BLaER1 treated with 17β-estradiol and CSF1 and Interleukin-3, amounts not matched to agents 10 nM and 100 nM (cell line): ENCODE measurements at regions not wholly inside any gene's neighbourhood (a gene's known extent, or its start where the extent isn't known, plus 50 kb on each side); places are given as distances from the start of the nearest gene placed in this dataset.

ENCODE experiments used
- H3K27ac ChIP-seq, 11 experiments: shearing (Covaris generic); formaldehyde crosslinking; 2 replicates each; pipeline ENCODE4 v1.8.1; 2022
- H3K27me3 ChIP-seq, 11 experiments: shearing (Covaris generic); formaldehyde crosslinking; 2 replicates each; pipeline ENCODE4 v1.8.1; 2022
- H3K36me3 ChIP-seq, 11 experiments: shearing (Covaris generic); formaldehyde crosslinking; 2 replicates each; pipeline ENCODE4 v1.8.1; 2022
- H3K4me1 ChIP-seq, 10 experiments: shearing (Covaris generic); formaldehyde crosslinking; 2 replicates each; pipeline ENCODE4 v1.8.1; 2022
- H3K4me2 ChIP-seq, 11 experiments: shearing (Covaris generic); formaldehyde crosslinking; 2 replicates each; pipeline ENCODE4 v1.8.1; 2022
- H3K4me3 ChIP-seq, 10 experiments: shearing (Covaris generic); formaldehyde crosslinking; 2 replicates each; pipeline ENCODE4 v1.8.1; 2022
- H3K9ac ChIP-seq, 11 experiments: shearing (Covaris generic); formaldehyde crosslinking; 2 replicates each; pipeline ENCODE4 v1.8.1; 2022
- H3K9me3 ChIP-seq, 11 experiments: shearing (Covaris generic); formaldehyde crosslinking; replicated peaks in 1 of 11; 2 replicates each; pipeline ENCODE4 v1.8.1; 2022
- H4K20me1 ChIP-seq, 11 experiments: shearing (Covaris generic); formaldehyde crosslinking; 2 replicates each; pipeline ENCODE4 v1.8.1; 2022
- Cebpa-rat ChIP-seq, 11 experiments: shearing (Covaris generic); IDR thresholded peaks; 2 replicates each; pipeline ENCODE4 v1.8.1; 2022

DNA sequence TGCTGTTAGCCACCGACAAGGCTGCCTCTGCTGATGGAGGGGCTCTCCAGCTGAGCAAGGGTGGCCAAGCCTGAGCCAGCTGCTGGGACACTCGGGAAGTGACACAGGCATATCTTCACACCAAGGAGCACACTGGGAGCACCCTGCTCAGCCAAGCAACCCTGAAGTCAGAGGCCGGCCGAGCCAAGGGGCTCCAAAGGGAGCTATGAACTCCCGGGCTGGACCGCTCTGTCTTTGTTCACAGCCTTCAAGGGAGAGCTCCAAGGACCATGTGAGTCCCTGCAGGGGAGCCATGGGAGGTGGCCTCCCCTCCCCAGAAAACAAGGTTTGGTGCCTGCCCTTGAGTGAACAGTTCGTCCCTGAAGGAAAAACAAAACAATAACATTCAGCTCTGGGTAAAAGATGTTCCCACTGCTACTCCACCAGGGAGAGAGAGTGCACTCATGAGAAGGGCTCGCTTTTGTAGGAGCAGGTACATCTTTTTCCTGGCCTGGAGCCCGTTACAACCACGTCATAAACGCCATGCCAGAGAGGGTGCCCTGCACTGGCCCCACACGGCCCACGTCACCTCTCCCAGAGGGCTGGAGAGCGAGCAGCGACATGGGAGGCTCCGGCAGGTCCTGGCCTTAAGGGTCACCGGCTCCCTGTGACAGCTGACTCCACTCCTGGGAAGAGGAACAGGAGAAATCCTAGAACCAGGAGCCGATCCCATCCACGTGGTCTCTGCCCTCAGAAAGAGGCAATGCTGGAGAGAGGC lies 56.3 kb upstream of the SLC25A33 start:
- H3K27ac ChIP-seq = no peak overlapping the region
- H3K36me3 ChIP-seq = no peaks in the 10 kb centered on the region
- no peak overlapping the region for H3K4me2 ChIP-seq
- H3K27me3 ChIP-seq = no peaks in the 10 kb centered on the region
- H3K4me3 ChIP-seq = no peak overlapping the region
- H3K9me3 ChIP-seq = no peaks in the 10 kb centered on the region
- H3K4me1 ChIP-seq = no peaks in the 10 kb centered on the region
- H3K9ac ChIP-seq = no peak overlapping the region
- H4K20me1 ChIP-seq = no peaks in the 10 kb centered on the region; a peak in 1 of 22 replicates
- TF ChIP-seq Cebpa-rat (IDR thresholded peaks at IDR 0.05) = no peak

DNA sequence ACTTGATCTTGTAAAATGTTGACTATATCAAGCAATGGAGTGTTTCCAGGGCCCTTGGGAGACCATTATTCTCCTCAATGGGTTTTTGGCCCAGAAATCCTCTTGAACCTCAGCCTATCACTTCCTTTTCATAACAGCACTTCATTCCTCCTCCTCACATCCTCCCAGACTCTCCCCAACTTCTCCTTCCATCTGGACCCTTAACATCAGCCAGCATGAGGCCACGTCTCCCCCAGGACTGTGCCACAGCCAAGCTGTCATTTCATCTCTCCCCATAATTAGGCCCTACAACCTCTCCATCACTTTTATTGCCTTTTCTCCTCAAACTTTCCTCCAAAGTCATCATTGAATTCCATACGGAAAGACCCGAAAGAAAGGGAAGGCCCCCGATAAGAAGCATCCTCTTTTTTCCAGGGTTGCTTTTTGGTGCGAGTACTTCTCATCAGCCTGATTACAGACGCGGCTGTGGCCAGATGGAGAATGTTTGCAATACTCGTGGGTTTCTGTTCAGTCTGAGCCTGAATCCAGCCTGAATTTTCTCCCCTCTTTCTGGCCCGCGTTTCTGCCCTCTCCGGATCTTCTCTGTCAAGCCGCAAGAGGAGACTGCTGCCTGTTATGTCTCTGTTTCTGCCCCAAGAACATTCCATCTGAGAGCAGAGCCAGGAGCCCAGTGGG lies 52.7 kb upstream of the SLC25A33 start:
- H3K4me2 ChIP-seq = no peak overlapping the region
- no peaks in the 10 kb centered on the region for H3K36me3 ChIP-seq
- no peak overlapping the region for H3K4me3 ChIP-seq
- no peaks in the 10 kb centered on the region; a peak in 1 of 22 replicates for H4K20me1 ChIP-seq
- no peaks in the 10 kb centered on the region for H3K27me3 ChIP-seq
- H3K4me1 ChIP-seq = peaks cover 7 to 12% (median 8%) of the 10 kb centered on the region in 10 experiments; a peak in 19 of 20 replicates
- no peaks in the 10 kb centered on the region for H3K9me3 ChIP-seq
- no peak for TF ChIP-seq Cebpa-rat (IDR thresholded peaks at IDR 0.05)
- no peak overlapping the region for H3K9ac ChIP-seq
- no peak overlapping the region for H3K27ac ChIP-seq
